ENCODE measurements at regions not wholly inside any gene's neighbourhood (a gene's known extent, or its start where the extent isn't known, plus 50 kb on each side); places are given as distances from the start of the nearest gene placed in this dataset.
"Not testable (repeated sequence)": the region's sequence is repeated elsewhere in the genome, so short reads cannot be mapped to it uniquely, and the experiment has no call there.

- no peaks in the 10 kb centered on the region for H3K79me2 ChIP-seq (ENCODE audit: insufficient read depth, low read length)
- ATAC-seq (ENCODE audit: insufficient read depth, low read depth) (no peak), DNase-seq (no peak)
- no peaks in the 10 kb centered on the region for H3K9me3 ChIP-seq (ENCODE audit: insufficient read depth, low read length, severe bottlenecking)
- no peaks in the 10 kb centered on the region for H4K20me1 ChIP-seq (ENCODE audit: insufficient read depth, low read length)
- no peak overlapping the region for H2AFZ ChIP-seq (ENCODE audit: low read depth, low read length)
- no peak overlapping the region for H3K27ac ChIP-seq (ENCODE audit: low read length)
- no peak overlapping the region for H3K4me3 ChIP-seq (ENCODE audit: low read depth in 1 of 2, low read length in 2 of 2)
- H3K36me3 ChIP-seq (ENCODE audit: insufficient read depth, low read length): no peaks in the 10 kb centered on the region
- H3K27me3 ChIP-seq (ENCODE audit: insufficient read depth, low read length, poor library complexity): no peaks in the 10 kb centered on the region
- H3K4me1 ChIP-seq (ENCODE audit: insufficient read depth, low read length): no peaks in the 10 kb centered on the region
- no peak overlapping the region for H3K4me2 ChIP-seq (ENCODE audit: insufficient read depth, low read length)
- TF ChIP-seq CTCF (IDR thresholded peaks at IDR 0.05; ENCODE audit: borderline replicate concordance, extremely low read depth, low read length, poor library complexity, severe bottlenecking) (no peak), EZH2 (IDR thresholded peaks at IDR 0.05; ENCODE audit: borderline replicate concordance, low read depth, low read length, severe bottlenecking) (no peak)
- H3K9ac ChIP-seq (ENCODE audit: low read depth, low read length): no peak overlapping the region
Measured at GRCh38 chr3:117865338-117865737, 1155.8 kb downstream of the TUSC7 start.

GRCh38 chr3:117868766-117869165 is 1159.2 kb downstream of the TUSC7 start:
- Histone ChIP-seq H2AFZ (ENCODE audit: low read depth, low read length) (no peak overlapping the region), H3K4me3 (ENCODE audit: low read depth in 1 of 2, low read length in 2 of 2) (no peak overlapping the region), H3K4me1 (ENCODE audit: insufficient read depth, low read length) (no peaks in the 10 kb centered on the region), H3K36me3 (ENCODE audit: insufficient read depth, low read length) (no peaks in the 10 kb centered on the region), H3K27ac (ENCODE audit: low read length) (no peak overlapping the region), H3K79me2 (ENCODE audit: insufficient read depth, low read length) (no peaks in the 10 kb centered on the region), H3K4me2 (ENCODE audit: insufficient read depth, low read length) (no peak overlapping the region), H3K9ac (ENCODE audit: low read depth, low read length) (no peak overlapping the region), H3K9me3 (ENCODE audit: insufficient read depth, low read length, severe bottlenecking) (no peaks in the 10 kb centered on the region), H3K27me3 (ENCODE audit: insufficient read depth, low read length, poor library complexity) (no peaks in the 10 kb centered on the region), H4K20me1 (ENCODE audit: insufficient read depth, low read length) (no peaks in the 10 kb centered on the region)
- no peak for DNase-seq
- no peak for ATAC-seq (ENCODE audit: insufficient read depth, low read depth)
- no peak for TF ChIP-seq EZH2 (IDR thresholded peaks at IDR 0.05; ENCODE audit: borderline replicate concordance, low read depth, low read length, severe bottlenecking)
- TF ChIP-seq CTCF (IDR thresholded peaks at IDR 0.05; ENCODE audit: borderline replicate concordance, extremely low read depth, low read length, poor library complexity, severe bottlenecking): no peak

DNA sequence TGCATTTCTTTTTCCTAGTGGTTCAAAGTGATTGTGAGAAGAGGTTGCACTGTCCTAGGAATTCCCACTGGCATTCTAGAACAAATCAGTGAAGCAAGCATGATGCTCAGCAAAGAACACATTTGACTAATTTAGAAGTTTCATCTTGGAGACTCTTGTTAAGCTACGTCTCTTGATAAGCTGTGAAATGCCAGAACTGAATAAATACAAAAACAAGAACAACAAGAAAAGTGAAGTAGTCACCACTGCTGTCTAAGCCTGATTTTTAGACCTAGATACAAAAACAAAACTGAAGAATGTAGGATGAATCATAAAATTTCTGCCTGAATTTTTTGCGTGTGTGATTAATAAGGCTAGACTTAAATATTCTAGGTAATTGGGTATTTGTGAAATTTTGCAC is 1162.4 kb downstream of the TUSC7 start:
- H3K27me3 ChIP-seq (ENCODE audit: insufficient read depth, low read length, poor library complexity): no peaks in the 10 kb centered on the region
- no peaks in the 10 kb centered on the region for H3K4me1 ChIP-seq (ENCODE audit: insufficient read depth, low read length)
- no peak for TF ChIP-seq CTCF (IDR thresholded peaks at IDR 0.05; ENCODE audit: borderline replicate concordance, extremely low read depth, low read length, poor library complexity, severe bottlenecking)
- no peak overlapping the region for H3K9ac ChIP-seq (ENCODE audit: low read depth, low read length)
- ATAC-seq (ENCODE audit: insufficient read depth, low read depth) (no peak), DNase-seq (no peak)
- H3K27ac ChIP-seq (ENCODE audit: low read length): no peak overlapping the region
- no peaks in the 10 kb centered on the region for H4K20me1 ChIP-seq (ENCODE audit: insufficient read depth, low read length)
- no peak overlapping the region for H3K4me2 ChIP-seq (ENCODE audit: insufficient read depth, low read length)
- H3K36me3 ChIP-seq (ENCODE audit: insufficient read depth, low read length): no peaks in the 10 kb centered on the region
- no peaks in the 10 kb centered on the region for H3K9me3 ChIP-seq (ENCODE audit: insufficient read depth, low read length, severe bottlenecking)
- H2AFZ ChIP-seq (ENCODE audit: low read depth, low read length): no peak overlapping the region
- no peaks in the 10 kb centered on the region for H3K79me2 ChIP-seq (ENCODE audit: insufficient read depth, low read length)
- H3K4me3 ChIP-seq (ENCODE audit: low read depth in 1 of 2, low read length in 2 of 2): no peak overlapping the region

- not testable (repeated sequence) for DNase-seq; H3K4me3 ChIP-seq (ENCODE audit: low read depth in 1 of 2, low read length in 2 of 2); ATAC-seq (ENCODE audit: insufficient read depth, low read depth); H3K9ac ChIP-seq (ENCODE audit: low read depth, low read length); H3K27me3 ChIP-seq (ENCODE audit: insufficient read depth, low read length, poor library complexity); H3K79me2 ChIP-seq (ENCODE audit: insufficient read depth, low read length); H2AFZ ChIP-seq (ENCODE audit: low read depth, low read length); H3K36me3 ChIP-seq (ENCODE audit: insufficient read depth, low read length); H3K9me3 ChIP-seq (ENCODE audit: insufficient read depth, low read length, severe bottlenecking); H3K4me2 ChIP-seq (ENCODE audit: insufficient read depth, low read length); H3K4me1 ChIP-seq (ENCODE audit: insufficient read depth, low read length); H4K20me1 ChIP-seq (ENCODE audit: insufficient read depth, low read length); H3K27ac ChIP-seq (ENCODE audit: low read length)
Measured at GRCh38 chr3:117872594-117873248, 1161.9 kb downstream of the IGSF11 start.
